Smooth muscle cell (in vitro differentiated cells): ENCODE measurements at regions not wholly inside any gene's neighbourhood (a gene's known extent, or its start where the extent isn't known, plus 50 kb on each side); places are given as distances from the start of the nearest gene placed in this dataset.

ENCODE experiments used
- DNase-seq: peaks from one replicate; lab custom pipeline; 2025; ENCODE audit not compliant: unreplicated experiment; lab: John Stamatoyannopoulos, UW
- H2AFZ ChIP-seq: fragments of 200-600 bp; sonication (generic); 2 replicates; pipeline ENCODE4 v1.6.0; 2016; ENCODE audit warnings: antibody characterized with exemption, low read depth, mild to moderate bottlenecking
- H3F3A ChIP-seq: fragments of 200-600 bp; sonication (generic); 2 replicates; pipeline ENCODE4 v1.6.0; 2017; ENCODE audit warnings: antibody characterized with exemption, low read depth
- H3K27ac ChIP-seq: fragments of 200-600 bp; sonication (generic); 2 replicates; pipeline ENCODE4 v1.5.1; 2016; ENCODE audit warnings: low read depth, mild to moderate bottlenecking
- H3K27me3 ChIP-seq: fragments of 200-600 bp; sonication (generic); 2 replicates; pipeline ENCODE4 v1.6.1; 2016; ENCODE audit warnings: low read depth, mild to moderate bottlenecking
- H3K36me3 ChIP-seq: fragments of 200-600 bp; sonication (generic); 2 replicates; pipeline ENCODE4 v1.5.1; 2016; ENCODE audit warnings: low read depth
- H3K4me1 ChIP-seq: fragments of 200-600 bp; sonication (generic); 2 replicates; pipeline ENCODE4 v1.5.1; 2016; ENCODE audit warnings: low read depth
- H3K4me2 ChIP-seq: fragments of 200-600 bp; sonication (generic); 2 replicates; pipeline ENCODE4 v1.6.0; 2016; ENCODE audit warnings: mild to moderate bottlenecking
- H3K4me3 ChIP-seq: fragments of 200-600 bp; sonication (generic); 2 replicates; pipeline ENCODE4 v1.5.1; 2016; ENCODE audit warnings: mild to moderate bottlenecking
- H3K79me2 ChIP-seq: fragments of 200-600 bp; sonication (generic); 2 replicates; pipeline ENCODE4 v1.6.0; 2016; ENCODE audit warnings: low read depth, mild to moderate bottlenecking
- H3K9ac ChIP-seq: fragments of 200-600 bp; sonication (generic); 2 replicates; pipeline ENCODE4 v1.6.0; 2016; ENCODE audit warnings: low read depth
- H3K9me3 ChIP-seq: fragments of 200-600 bp; sonication (generic); replicated peaks from 2 replicates; pipeline ENCODE4 v1.5.1; 2016; ENCODE audit warnings: low read depth
- H4K20me1 ChIP-seq: fragments of 200-600 bp; sonication (generic); 2 replicates; pipeline ENCODE4 v1.6.0; 2016; ENCODE audit warnings: low read depth
- WGBS: methylation state at CpG from one replicate; pipeline ENCODE4 v1.1.7; 2016; ENCODE audit warnings: low lambda C conversion rate; 5-methylcytosine and 5-hydroxymethylcytosine counted together
- TF ChIP-seq, protein P1 (sequence below): fragments of 200-600 bp; sonication (generic); IDR thresholded peaks from 2 replicates; pipeline ENCODE4 v1.5.1; 2017; ENCODE audit warnings: borderline replicate concordance, mild to moderate bottlenecking, antibody characterized with exemption; ENCODE audit not compliant: insufficient read depth, poor library complexity, severe bottlenecking

DNA sequence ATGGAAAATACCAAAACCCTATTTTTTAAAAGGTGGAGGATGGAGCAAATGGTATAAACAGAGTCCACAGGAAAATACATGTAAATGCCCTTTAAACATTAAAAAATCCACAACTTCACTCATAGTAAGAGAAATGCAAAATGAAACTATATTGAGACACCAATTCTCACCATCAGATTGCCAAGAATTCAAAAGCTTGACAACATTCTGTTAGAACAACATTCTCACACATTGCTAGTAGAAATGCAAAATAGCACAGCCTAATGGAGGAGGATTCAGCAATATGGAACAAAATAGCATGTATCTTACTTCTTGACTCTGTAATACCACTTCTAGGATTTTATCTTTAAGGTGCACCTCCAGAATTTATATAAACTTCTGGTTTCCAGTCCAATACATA is 351.8 kb downstream of the NXPE2 start:
- Histone ChIP-seq H3K9ac (no peak overlapping the region), H3K4me3 (no peak overlapping the region), H3K27me3 (no peaks in the 10 kb centered on the region), H3K4me2 (no peak overlapping the region), H2AFZ (no peak overlapping the region), H3K27ac (no peak overlapping the region), H3K4me1 (no peaks in the 10 kb centered on the region), H3F3A (no peaks in the 10 kb centered on the region), H4K20me1 (no peaks in the 10 kb centered on the region), H3K79me2 (no peaks in the 10 kb centered on the region), H3K36me3 (no peaks in the 10 kb centered on the region), H3K9me3 (no peaks in the 10 kb centered on the region)
- no peak for DNase-seq
- TF ChIP-seq, protein P1, sequence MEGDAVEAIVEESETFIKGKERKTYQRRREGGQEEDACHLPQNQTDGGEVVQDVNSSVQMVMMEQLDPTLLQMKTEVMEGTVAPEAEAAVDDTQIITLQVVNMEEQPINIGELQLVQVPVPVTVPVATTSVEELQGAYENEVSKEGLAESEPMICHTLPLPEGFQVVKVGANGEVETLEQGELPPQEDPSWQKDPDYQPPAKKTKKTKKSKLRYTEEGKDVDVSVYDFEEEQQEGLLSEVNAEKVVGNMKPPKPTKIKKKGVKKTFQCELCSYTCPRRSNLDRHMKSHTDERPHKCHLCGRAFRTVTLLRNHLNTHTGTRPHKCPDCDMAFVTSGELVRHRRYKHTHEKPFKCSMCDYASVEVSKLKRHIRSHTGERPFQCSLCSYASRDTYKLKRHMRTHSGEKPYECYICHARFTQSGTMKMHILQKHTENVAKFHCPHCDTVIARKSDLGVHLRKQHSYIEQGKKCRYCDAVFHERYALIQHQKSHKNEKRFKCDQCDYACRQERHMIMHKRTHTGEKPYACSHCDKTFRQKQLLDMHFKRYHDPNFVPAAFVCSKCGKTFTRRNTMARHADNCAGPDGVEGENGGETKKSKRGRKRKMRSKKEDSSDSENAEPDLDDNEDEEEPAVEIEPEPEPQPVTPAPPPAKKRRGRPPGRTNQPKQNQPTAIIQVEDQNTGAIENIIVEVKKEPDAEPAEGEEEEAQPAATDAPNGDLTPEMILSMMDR: no peak

DNA sequence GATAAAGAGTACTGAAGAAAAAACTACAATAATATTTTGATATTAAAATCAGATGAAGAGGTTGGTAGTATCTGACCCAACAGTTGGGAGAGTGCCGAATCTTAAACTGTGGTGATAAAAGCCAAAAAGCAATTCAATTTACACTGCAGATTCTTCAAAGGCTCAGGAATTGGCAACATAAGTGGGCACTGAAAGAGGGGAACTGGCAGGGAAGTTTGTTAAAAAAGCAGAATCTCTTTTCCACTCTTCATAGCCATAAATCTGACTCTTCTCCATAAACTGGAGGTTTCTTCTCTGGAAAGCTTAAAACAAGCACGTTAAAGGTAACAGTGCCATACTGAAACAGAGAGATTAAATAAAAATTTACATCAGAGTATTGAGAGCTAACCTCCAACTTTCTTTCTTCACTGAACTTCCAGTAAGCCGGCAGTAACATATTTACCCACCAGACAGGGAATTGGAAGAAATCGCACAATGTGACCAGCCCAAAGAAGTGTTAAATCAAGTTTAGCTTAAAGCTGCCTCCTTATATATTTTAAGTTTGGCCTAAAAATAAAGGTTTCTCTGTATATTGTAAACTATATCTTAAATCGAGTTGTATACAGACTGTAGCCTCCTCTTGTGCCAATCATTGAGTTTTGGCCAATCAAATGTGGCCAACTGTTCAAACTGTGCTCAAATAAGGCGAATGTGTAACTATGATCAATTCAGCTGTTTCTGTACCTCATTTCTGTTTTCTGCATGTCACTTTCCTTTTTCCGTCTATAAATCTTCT is 358.3 kb downstream of the NXPE2 start:
- Histone ChIP-seq H3K4me2 (no peak overlapping the region), H3K9me3 (no peaks in the 10 kb centered on the region), H3F3A (no peaks in the 10 kb centered on the region), H3K79me2 (no peaks in the 10 kb centered on the region), H3K36me3 (no peaks in the 10 kb centered on the region), H3K4me1 (no peaks in the 10 kb centered on the region), H3K4me3 (no peak overlapping the region), H3K9ac (no peak overlapping the region), H2AFZ (no peak overlapping the region), H3K27me3 (no peaks in the 10 kb centered on the region), H4K20me1 (no peaks in the 10 kb centered on the region), H3K27ac (no peak overlapping the region)
- TF ChIP-seq, protein P1: no peak
- DNase-seq: no peak
- WGBS: 93% methylated on average over 7 of the region's 7 CpGs

DNA sequence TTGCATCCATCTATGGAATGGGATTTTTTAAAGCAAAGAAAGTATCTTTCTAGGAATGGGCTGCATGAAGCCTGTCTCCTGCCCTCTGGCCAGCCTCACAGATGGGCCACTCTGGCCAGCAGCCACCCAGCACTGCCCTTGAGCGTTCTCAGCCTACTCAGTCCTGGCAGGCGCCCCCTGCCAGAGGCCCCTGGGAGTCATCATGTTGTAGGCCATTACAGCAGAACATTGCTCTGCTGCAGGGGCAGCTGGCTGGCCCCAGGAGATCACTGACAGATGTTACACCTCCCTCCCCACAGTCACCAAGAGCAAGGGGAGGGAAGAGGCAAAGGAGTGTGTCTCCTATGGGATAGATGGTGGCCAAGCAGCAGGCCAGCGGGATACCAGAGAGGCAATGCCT is 363.7 kb downstream of the NXPE2 start:
- H4K20me1 ChIP-seq: no peaks in the 10 kb centered on the region
- H3K27ac ChIP-seq: no peak overlapping the region
- peaks cover 6% of the 10 kb centered on the region for H3K27me3 ChIP-seq
- no peaks in the 10 kb centered on the region for H3K79me2 ChIP-seq
- H3K9ac ChIP-seq: no peak overlapping the region
- H3K4me2 ChIP-seq: no peak overlapping the region
- no peak overlapping the region for H3K4me3 ChIP-seq
- no peaks in the 10 kb centered on the region for H3K36me3 ChIP-seq
- no peaks in the 10 kb centered on the region for H3K4me1 ChIP-seq
- no peaks in the 10 kb centered on the region for H3F3A ChIP-seq
- no peak for DNase-seq
- H3K9me3 ChIP-seq: no peaks in the 10 kb centered on the region
- TF ChIP-seq, protein P1: no peak
- no peak overlapping the region for H2AFZ ChIP-seq
- 81% methylated on average over 3 of the region's 3 CpGs for WGBS

DNA sequence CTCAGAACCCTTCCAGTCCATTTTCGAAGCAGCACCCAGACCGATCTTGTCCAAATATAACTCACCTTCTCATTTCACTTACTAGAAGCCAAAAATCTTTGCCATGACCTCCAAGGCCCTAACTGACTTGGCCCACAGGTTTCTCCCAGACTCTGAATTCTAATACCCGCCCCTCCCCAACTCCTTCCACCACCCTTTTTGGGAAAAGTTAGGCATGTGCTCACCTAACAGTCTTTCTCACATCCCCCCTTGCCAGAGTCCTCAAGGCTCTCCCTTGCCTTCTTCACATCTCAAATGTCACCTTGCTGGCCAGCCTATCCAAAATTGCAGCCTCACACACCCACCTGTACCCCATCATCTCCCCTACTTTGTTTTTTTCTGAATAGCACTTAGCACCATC is 369.3 kb downstream of the NXPE2 start:
- Histone ChIP-seq H3K9ac (no peak overlapping the region), H2AFZ (no peak overlapping the region), H3K36me3 (no peaks in the 10 kb centered on the region), H3K27me3 (peaks cover 27% of the 10 kb centered on the region), H3K9me3 (no peaks in the 10 kb centered on the region), H3K4me2 (no peak overlapping the region), H3K4me1 (no peaks in the 10 kb centered on the region), H3K27ac (no peak overlapping the region), H4K20me1 (no peaks in the 10 kb centered on the region), H3F3A (no peaks in the 10 kb centered on the region), H3K79me2 (no peaks in the 10 kb centered on the region), H3K4me3 (no peak overlapping the region)
- WGBS: 96% methylated on average over 3 of the region's 3 CpGs
- no peak for DNase-seq
- TF ChIP-seq, protein P1: no peak
